ENCODE measurements at regions not wholly inside any gene's neighbourhood (a gene's known extent, or its start where the extent isn't known, plus 50 kb on each side); places are given as distances from the start of the nearest gene placed in this dataset.

DNA sequence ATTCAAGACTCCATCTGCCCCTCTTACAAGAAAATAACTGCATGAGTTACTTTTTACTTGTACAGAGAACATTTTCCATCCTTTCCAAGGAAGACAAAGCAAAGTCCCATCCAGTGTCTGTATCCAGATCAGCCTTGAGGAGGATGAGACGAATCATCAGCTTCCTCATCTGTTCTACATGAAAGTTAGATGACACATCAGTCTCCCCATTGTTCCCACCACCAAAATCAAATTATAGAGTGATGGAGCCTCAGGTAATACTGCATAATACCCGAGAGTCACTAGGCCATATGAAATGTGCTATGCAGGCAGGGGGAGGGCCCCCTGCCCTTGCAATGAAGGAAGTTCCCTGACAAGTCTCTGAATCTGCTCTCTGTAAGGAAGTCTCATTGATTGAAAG lies 1244.6 kb upstream of the SLC10A2 start:
- no peak for DNase-seq (ENCODE audit: low read depth)

DNA sequence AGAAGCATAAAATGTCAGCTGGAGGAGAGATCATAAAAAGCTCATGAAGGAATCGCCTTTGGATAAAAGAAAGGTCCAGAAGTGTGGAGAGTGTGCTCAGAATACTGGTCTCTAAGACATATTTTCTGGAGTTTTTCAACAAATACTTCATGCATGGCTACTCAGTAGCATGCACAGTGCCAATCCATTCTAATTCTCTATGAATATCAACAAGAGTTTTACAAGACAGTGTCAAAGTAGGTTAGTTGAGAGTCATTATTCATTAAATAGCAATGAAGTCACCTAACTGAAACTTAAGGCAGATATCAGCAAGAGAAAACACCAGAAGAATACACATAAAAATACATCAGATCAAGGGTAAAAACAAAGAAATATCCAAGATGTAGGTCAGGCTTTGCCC lies 1243.2 kb upstream of the SLC10A2 start:
- DNase-seq (ENCODE audit: low read depth), result no peak

DNA sequence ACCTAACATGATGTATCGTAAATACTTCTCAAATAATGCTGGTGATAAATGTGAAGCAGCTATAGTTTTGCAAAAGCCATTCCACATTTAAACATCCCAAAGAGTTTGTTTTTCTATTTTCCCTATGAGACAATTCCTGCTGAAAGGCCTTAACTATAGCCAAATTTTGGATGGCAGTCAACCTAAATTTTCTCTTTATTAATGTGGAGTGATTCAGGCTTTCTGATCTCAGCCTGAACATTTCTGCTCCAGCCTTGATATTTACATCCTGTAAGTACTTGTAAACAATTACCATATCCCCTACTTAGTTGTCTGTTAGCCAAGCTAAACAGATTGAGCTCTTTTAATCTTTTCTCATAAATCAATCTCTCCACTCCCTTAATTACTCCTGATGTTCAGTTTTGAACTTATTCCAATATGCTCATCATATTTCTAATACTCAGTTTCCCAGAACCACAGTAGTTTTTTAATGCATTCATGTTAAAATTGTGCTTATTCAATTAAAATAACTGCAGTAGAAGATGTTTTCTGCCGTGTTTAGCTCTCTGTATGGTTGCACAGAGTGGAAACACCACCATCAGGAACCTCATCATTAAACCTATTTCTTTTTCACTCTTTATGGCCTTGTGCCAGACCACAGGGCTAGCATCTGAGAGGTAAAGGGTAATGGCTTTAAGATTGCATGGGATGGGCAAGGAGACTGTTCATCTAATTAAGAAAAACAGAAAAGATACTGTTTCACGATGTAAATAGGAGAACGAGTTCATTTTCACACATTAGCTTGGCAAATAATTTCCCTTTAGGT lies 1235.2 kb upstream of the SLC10A2 start:
- no peak for DNase-seq (ENCODE audit: low read depth)

DNA sequence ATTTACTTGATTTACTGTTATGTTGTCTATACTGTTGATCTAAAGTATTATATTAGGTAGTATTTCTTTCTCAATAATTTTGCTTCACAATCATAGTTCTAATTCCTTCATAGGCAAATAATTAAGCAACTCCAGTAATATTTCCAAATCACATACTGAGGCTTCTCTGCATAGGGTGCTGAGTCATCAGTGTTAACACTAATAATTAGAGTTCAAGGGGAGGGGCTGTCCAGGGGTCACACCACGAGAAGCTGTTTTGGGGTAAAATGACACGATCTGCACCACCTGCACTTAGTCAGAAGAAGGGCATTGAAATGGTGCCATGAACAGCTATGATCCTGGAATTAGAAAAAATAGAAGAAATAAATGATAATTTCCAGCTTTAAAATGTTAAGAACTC lies 1230.9 kb upstream of the SLC10A2 start:
- no peak for DNase-seq (ENCODE audit: low read depth)

DNA sequence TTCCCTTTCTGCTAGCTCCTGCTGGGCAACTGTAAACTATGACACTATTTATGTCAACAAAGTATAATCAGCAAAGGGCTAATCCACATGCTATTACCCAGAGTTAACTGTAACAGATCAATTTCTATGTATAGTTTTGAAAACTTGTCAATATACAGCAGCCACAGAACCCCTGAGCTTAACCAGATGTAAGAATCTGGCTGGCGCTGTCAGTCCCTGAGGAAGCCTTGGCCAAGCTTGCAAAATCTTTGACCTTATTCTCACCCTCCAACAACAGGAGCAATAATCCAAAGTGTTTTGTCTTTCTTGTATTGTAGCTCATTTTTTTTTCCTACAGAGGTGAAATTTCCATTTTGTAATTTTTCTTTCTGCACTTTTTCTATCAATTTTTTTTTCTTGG lies 1230.1 kb upstream of the SLC10A2 start:
- no peak for DNase-seq (ENCODE audit: low read depth)

DNA sequence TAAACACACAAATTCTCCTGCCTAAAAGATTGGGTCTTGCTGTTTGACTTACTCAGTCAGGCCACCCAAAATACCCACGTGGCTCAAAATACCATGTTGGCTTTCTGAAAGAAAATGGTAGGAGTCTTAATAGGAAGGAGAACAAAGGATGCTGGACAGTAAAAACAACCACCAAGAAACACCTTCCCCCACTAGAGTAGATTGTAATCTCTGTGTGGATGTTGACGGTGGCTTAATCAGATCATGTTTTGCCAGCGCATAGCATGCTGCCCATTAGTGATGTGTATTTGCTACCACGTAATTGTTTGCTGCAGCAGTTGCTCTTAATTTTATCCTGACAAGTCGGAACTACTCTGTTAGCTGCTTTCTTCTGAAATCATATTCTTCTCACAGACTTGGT lies 1229.3 kb upstream of the SLC10A2 start:
- no peak for DNase-seq (ENCODE audit: low read depth)

DNA sequence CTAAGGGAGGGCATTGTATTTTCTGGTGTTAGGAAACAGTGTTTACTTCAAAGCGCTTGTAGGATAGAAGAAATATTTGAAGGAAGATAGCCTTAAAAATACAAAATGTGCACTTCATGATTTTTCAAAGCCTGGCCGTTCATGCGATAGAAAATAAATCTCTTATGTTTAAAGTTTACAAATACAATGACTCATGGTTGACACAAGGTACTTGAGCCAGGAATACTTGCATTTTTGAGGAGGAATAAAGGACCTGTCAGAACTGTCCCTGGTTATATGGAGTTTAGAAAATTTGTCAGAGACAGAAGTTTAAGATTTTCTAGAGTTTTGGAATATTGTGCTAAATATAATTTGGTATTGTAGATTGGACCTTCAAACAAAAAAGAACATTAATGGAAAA lies 1223.2 kb upstream of the SLC10A2 start:
- no peak for DNase-seq (ENCODE audit: low read depth)

DNA sequence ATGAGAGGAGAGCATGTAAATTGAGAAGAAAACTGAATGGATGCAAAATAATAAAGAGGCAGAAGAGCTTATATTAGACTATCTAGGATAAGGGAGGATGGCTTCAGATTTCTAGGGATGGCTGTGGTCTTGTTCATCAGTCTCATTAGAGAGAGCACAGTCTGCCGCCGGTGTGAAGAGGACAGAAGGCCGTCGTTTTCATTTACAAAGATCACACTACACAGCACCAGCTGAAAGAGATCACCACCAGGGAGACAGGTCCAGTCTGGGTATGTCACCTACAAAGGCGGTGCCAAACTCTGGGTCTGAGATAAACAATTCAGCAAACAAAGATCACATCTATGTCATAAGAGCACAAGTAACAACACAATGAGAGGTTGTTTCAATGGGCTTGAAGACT lies 1222.3 kb upstream of the SLC10A2 start:
- no peak for DNase-seq (ENCODE audit: low read depth)

DNA sequence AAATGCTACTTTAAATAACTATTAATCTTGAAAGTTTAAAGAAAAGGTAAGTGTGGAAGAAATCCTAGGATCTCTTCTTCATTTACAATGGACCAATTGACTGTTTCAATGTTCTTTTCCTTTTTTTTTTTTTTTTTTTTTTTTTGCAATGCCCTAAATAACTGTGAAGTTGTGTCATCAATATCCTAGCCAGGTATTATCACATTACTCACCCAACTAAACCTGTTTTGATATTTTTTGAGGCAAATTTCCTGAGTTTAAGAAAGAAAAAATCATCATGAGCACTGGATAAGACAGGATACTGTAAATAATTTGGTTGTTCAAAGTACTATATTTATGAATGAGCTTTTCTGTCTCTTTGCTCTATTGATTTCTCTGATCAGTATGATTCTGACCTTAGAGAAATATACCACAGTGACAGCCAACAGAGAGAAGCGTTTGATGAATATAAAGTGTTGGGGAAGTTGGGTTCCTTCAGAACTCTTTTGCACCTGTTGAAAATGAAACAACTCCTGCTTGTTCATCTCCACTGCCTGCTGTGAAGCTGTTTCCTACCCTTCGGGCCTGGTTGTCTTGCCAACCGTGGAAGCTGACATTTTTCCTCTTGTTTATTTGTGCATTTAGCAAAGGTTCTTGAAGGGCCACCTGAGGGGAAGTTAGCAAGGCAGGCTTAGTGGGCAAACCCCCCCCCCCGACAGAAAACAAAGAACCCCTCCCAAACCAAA lies 1220.5 kb upstream of the SLC10A2 start:
- no peak for DNase-seq (ENCODE audit: low read depth)

DNA sequence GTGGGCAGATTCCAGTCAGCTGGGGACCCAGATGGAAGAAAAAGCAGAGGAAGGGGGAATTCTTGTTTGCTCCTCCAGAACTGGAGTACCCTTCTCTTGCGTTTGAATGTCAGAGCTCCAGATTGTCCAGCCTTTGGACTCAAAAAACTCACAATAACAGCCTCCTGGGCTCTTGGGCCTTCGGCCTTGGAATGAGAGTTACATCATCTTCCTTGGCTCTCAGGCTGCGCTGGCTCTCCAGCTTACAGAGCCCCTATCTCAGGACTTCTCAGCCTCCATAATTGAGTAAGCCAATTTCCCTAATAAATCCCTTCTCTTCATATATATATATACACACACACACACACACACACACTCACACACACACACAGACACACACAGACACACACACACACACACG lies 1215.7 kb upstream of the SLC10A2 start:
- DNase-seq (ENCODE audit: low read depth), result no peak

DNA sequence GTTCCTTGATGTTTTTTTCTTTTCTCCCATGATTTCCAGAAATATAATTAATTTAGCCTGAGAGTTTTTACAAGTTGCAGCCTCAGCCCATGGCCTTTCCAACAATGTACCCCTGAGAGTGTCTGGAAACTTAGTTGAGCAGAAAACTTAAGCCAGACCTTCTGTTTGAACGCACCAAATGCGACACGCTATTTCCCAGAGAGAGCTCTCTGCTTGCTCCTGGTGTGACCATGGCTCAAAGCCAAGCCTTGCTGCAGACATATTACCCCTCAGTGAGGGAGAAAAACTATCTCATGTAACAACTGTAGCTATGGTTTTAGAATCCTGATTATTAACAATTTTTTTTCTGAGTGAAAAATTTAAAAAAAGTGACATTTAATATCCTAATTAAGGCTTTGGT lies 1204.5 kb upstream of the SLC10A2 start:
- DNase-seq (ENCODE audit: low read depth), result no peak

DNA sequence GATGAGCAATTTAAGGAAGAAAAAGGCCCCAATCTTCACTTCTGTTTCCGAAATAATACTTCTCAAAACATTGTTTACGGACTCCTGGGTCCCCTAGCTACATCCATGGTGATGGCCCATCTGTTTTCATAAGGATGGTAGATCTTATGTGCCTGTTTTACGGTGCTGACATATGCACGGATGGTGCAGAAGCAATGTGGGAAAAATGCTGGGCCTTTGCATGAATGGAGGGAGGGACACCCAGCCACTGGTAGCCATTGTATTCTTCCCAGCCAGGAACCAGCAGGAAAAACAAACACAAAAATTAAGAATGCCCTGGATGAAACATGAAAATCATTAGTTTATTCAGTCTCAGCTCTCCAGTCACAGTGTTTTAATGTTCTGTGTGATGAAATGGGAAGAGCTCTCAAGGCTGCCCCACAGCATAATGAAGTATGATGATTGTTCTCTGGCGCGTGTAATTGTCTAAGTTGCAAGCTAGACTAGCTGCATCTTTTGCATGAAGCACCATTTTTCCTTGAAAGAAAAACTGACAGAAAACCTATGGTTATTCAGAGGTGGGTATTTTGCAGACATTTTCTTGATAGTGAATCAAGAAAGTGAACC lies 1201.1 kb upstream of the SLC10A2 start:
- no peak for DNase-seq (ENCODE audit: low read depth)

DNA sequence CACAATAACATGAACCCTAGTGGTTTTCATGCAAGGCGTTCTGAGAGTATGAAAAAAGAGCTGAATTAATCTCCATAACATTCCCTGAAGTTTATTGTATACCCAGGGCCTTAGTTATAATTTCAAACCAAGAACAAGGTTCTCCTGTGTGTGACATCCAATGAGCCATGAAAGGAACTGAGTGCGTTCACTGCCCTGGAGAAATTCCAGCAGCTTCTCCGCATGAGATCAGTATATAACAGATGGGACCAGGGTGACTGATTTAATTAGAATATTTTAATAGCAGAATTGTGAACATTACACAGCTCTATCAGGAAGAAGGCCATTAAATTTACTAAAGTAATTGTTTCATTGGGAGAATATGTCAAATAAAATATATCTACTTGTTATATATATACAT lies 1190.5 kb upstream of the SLC10A2 start:
- no peak for DNase-seq (ENCODE audit: low read depth)

DNA sequence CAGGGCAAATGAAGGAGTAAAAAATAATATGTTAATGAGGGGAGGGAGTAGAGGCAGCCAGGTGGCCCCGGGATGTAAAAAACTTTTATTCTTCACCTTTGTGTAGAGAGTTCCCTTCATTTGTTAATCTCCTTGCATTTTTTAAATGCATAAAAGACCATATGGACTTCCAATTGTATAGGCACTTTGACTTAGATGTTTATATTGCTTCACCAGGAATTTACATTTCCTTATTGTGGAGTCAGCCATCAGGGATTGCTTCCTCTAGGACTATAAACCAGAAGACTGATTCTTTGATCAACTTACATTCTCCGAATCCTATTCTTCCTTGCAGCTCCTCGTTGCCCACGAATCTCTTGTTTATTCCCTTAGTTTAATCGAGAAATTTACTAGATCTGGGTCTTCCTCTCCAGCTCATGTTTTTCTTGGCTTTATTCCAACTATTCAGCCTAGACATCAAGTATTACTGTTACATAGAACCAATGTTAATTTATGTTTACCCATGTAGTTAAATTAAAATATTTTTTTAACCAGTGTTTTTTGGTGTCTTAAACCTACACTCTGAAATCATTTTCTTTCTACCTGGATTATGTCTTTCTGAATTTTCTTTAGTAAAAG lies 1187.0 kb upstream of the SLC10A2 start:
- no peak for DNase-seq (ENCODE audit: low read depth)

DNA sequence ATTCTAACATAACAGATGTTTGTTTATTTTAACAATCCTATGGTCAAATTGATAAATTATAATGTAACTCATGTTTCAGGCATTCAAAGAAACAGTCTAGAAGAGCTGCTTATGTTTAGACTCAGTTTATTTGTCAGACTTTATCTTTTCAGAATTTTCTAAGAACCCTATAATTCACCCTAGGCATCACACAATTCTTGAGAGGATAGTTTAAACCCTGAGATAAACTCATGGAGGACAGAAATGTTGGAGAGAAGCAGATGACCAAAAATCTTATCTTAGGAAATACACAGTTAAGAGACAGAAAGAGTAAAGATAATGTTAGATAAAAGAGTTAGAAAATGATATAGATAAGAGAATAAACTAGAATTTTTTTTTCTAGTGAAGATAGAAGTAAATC lies 1185.7 kb upstream of the SLC10A2 start:
- DNase-seq (ENCODE audit: low read depth), result no peak

DNA sequence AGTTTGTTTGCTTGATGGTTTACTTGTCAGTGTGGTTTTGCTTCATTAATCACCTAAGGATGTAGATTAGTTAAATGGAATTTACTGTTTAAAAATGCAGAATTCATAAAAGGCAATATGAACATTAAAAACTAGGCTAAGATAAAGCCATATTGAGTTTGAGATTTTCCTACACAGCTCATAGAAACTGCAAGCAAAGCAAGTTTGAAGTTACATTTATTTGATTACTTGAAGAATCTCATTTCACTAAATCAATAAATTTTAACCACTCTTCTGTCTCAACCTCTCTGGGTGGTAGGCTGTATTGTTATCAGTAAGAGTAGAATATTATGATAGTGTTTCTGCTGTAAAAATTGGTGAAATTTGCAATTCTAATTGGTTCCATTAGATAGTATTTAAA lies 1180.7 kb upstream of the SLC10A2 start:
- DNase-seq (ENCODE audit: low read depth), result no peak

DNA sequence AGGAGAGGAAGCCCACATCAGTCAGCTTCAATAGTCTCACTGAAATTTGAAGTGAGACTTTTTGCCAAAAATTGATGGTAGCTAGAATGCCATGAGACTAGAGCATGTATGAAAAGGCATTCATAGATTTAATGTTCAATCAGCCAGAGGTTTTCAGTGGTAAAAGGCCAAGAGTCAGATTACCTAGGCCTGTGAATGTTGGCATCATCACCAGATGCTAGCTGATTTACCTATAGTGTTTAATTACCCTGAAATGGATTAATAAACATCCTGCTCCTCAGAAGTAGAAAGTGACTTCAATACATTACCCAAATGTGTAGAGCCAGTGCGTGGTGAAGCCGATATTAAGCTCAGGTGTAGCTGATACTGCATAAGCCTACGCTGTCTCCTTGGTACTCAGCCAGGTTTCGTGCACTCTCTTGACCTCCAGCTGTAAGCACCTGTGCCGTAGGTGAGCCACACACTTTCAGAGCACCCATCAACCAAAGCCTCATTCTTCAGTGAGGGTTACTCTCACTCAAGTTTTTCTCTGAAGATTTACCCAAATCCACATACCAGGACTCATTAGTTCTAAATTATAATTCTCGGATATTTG lies 1140.3 kb upstream of the SLC10A2 start:
- no peak for DNase-seq (ENCODE audit: low read depth)

DNA sequence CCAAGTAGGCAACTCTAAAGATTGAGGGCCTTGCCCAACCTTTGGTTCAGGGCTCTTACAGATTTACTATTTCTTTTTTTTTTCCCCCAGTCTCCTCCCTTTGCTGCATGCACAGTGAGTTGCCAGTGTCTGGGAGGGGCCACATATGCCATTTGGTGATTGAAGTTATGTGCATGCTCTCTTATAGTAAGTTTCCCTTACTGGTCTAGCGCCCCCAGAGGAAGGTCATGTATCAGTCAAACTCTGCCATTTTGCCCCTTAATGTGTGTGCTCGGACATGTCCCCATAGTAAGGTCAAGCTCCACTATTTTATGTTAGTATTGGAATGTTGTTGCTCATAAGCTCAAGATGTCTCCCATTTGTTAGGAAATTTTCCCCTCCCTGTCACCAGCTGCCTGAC lies 1138.0 kb upstream of the SLC10A2 start:
- no peak for DNase-seq (ENCODE audit: low read depth)

DNA sequence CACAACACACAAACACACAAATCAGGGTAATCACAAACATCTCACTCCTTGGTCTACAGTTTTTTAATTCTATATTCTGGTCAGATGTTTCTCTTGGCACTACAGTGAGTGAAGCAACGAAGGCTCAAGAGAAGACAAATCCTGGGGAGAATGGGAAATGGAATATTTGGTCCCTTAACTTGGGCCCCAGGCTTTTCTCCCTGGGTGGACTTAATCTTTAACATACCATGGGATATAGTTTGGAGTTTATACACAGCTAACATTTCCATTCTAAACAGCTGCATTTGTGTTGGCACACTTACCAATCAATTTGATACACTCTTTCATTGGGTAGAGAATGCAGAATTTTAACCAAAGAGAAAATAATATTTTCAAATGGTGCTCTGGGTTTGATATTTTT lies 1132.6 kb upstream of the SLC10A2 start:
- DNase-seq (ENCODE audit: low read depth), result no peak

DNA sequence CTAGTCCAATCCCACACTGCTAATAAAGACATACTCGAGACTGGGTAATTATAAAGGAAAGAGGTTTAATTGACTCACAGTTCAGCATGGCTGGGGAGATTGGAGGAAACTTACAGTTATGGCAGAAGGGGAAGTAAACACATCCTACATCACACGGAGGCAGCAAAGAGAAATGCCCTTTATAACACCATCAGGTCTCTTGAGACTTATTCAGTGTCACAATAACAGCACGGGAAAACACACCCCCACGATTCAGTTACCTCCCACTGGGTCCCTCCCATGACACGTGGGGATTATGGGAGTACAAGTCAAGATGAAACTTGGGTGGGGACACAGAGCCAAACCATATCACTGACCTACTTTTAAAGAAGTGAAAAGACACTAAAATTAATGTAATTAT lies 1130.4 kb upstream of the SLC10A2 start:
- no peak for DNase-seq (ENCODE audit: low read depth)

DNA sequence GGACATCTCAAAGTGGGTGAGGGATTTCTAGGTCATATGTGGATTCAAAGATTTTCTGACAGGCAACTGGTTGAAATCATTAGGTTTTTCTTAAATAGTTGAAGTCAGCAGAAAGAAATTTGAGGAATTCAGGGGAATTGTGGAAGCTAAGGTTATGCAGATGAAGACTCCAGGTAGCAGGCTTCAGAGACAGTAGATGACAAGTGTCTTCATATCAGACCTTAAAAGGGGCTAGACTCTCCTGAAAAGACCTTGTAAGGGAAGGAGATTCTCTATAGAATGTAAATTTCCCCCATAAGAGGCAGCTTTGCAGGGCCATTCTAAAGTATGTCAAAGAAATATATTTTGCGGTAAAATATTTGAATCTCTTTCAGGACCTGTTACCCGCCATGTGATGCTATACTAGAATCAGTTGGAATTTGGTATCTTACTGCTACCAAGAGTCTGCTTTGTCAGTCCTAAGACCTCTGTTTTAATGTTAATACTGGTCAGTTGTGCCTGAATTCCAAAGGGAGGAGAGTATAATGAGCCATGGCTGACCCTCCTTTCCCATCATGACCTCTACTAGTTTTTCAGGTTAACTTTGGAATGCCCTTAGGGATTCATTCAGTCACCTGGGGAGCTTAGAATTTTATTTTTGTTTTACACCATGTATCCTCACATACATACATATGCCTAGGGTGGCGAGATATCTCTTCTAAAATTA lies 1115.5 kb upstream of the SLC10A2 start:
- no peak for DNase-seq (ENCODE audit: low read depth)

DNA sequence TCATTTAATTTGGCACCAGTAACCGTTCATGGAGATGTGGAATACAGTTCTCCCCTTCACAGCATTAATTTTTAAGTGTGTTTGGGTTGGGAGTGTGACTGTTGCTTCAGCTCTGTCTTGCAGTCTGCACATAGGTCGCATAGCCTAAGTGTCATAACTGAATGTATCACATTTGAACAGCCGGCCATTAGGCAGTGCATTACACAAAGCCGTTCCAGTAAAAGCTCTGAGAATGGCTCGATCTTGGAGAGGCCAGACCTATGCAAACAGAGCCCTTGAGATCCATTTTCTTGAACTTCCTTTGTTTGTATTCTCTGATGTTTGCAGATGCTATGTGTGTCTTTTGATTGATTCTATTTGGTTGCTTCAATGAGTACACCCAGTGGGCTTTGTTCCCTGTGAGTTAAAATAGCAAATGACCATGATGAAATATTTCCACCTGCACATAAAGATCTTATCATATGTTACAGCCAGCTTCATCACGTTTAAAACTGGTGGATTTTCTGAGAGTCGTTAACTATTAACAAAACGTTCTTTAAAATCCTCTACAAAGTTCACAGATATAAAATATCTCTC lies 1104.9 kb upstream of the SLC10A2 start:
- DNase-seq (ENCODE audit: low read depth), result no peak
